HG03354 (cell line): ENCODE measurements at regions not wholly inside any gene's neighbourhood (a gene's known extent, or its start where the extent isn't known, plus 50 kb on each side); places are given as distances from the start of the nearest gene placed in this dataset.
A peak's percentile ranks its signal among the peaks of the same experiment; 100 is the strongest.

ENCODE experiments used
- ATAC-seq: cut with Tn5 transposase; IDR thresholded peaks from one replicate; pipeline ENCODE4 v1.9.1; 2021; ENCODE audit warnings: mild to moderate bottlenecking; ENCODE audit not compliant: unreplicated experiment, poor library complexity, severe bottlenecking

DNA sequence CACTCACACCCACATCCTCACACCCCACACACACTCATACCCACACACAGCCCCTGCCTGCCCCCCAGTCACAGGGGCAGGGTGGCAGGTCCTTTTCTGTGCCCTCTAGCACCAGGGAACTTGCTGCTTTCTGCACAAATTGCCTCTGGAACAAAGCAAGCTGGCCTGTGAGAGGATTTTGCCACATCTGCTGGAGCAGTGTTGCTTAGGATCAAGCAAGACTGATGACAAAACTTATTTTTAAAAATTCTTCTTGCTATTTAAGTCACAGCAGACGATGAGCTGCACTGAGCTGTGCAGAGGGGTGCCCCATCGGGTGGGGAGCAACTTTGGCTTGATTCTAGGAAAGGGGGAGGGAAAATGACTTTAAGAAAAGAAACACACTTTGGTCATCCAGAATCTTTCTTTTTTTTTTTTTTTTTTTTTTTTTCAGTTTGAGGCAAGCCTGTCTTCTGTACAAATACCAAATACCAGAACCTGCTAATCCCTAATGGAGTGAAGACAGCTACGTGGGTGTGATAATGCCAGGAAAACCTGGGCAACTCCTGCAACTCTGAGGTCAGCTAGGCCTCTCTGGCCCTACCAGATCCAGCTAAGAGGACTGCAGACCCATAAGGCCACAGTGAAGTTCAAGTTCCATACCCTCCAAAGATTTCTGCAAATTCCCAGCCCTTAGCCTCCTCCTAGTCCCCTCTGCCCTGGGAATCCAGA is 195.3 kb downstream of the ABHD5 start:
- no peak for ATAC-seq

- peak; percentile 13 for ATAC-seq
Observed at GRCh38 chr3:43892061-43892460, 201.3 kb downstream of the ABHD5 start.

DNA sequence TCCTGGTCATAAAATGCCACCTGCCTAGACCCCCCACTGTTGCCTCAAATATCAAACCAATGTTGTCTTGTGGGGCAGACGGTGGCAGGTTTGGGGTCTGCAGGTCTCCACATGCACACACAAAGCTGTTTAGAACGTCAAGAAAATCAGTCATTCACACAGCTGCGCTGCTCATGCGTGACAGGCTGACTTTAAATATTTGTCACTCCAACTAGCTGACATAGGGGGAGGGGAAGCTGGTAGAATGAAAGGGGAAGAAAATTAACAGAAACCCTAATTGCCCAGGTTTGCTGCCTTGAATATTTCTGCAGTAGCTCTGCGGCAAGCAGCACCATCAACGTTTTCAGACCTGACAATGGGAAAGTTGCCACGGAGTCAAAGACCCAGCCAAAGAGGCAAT is 201.8 kb downstream of the ABHD5 start:
- peak; percentile 78 for ATAC-seq

- ATAC-seq: no peak
Observed at GRCh38 chr3:43893727-43894126, 203.0 kb downstream of the ABHD5 start.

- ATAC-seq: peak; percentile 38
Observed at GRCh38 chr3:43894176-43895049, 203.7 kb downstream of the ABHD5 start.

DNA sequence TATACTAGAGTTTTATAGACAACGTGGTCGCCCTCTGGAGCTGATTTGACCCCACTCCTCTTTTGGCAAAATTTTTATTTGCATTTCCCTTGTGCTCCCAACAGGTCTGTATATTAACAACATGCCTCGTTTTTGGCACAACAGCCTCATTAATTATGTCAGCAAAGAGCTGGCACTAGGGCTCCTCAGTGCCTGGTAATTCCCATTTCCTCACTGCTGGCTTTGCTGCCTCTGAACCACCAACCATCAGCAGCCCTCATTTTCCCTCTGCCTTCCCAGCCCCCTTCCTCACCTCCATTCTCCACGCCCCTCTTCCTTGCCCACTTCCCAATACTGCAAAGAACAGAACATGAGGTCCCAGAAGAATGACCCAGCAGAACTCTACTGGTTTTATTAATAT is 204.8 kb downstream of the ABHD5 start:
- no peak for ATAC-seq

DNA sequence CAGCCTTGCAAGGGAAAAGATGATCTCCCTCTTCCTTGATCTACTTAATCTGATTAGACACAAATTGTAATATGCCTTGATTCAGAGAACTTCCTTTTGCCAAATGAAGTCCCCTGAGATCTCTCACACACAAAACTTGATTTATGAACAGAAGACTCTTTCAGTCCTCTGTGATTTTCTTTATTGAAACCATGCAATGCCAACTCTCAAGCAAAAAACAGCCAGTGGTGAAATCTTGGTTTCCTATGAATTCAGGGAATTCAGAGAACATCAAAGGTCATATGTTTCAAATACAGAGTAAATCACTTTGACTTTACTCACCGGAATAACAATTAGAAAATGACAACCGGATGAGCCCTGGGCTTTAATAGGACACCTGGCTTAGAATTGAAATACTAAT is 211.7 kb downstream of the ABHD5 start:
- no peak for ATAC-seq

DNA sequence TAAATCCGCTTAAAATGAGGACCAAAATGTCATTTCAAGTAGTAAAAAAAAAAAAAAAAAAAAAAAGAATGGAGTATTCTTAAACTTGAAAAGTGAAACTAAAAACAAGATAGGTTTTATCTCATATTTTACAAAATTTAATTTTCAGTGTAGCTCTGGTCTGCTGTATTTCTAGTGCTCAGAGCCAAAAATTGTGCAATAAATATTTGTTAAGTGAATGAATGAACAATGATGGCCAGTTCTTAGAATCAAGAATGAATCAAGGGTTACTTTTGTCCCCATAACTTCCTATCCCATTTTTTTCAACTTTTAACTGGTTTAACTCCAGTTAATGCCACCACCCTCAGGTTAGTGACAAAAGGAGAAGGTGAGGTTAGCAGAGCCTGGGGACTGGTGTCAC is 214.4 kb downstream of the ABHD5 start:
- ATAC-seq: no peak

DNA sequence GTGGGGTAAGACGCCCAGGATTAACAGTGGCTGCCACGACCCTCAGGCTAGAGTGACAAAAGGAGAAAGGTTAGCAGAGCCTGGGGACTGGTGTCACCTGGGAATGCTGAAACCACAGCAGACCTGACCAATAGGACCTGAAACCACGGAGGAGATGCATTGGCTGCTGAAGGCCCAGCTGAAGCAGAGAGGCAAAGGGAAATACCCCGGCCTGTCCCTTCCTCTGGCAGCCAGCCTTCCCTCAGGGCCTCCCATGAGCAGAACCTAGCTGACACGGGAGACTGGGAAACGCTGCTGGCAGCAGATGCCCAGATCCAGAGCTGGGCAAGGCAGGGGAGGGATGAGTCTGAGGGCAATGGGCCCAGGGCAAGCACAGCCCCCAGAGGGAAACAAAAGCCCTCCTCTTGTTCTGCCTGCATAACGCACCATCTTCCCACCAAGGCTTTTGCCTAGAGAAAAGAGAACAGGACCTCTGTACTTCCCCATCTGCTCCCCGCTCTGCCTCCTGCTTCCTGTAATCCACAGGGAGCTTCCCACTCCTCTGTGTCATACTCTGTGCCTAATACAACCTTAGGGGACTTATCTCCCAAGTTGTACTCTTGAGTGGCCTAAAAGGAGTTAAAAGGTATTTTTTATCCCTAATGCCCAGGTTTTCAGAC is 216.2 kb downstream of the ABHD5 start:
- peak; percentile 32 for ATAC-seq

DNA sequence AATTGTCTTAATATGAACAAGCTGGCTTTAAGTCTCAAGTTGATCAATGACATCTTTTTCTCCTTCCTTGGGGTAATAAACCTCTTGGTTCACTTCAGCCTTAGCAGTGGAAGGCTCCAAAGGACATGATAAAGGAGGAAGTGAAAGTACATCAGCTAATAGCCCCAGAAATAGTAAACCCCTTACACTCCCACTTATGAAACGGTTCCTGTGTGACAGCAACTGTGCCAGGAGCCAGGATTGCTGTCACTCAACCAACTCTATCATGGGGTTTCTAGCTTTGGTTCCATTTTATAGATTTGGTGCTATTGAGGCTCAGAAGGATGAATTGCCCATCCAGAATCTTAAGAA is 216.7 kb downstream of the ABHD5 start:
- peak; percentile 95 for ATAC-seq

DNA sequence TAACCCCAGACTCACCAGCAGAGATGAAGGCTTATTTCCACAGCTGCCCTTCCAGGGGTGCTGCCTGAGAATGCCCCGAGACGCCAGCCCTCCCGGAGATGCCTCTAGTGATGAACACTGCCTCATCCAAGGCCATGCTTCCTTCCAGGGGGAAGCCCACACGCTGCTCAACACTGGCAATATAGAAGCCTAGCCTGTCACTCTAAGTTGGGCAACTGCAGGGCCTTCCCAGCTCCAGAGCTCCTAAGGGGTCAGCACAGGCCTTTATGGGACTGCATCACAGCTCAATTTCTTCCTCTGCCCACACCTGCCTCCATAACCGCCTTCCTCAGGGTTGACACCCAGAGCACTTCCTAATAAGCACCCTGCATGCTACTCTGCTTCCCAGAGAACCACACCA is 217.7 kb downstream of the ABHD5 start:
- ATAC-seq: no peak

DNA sequence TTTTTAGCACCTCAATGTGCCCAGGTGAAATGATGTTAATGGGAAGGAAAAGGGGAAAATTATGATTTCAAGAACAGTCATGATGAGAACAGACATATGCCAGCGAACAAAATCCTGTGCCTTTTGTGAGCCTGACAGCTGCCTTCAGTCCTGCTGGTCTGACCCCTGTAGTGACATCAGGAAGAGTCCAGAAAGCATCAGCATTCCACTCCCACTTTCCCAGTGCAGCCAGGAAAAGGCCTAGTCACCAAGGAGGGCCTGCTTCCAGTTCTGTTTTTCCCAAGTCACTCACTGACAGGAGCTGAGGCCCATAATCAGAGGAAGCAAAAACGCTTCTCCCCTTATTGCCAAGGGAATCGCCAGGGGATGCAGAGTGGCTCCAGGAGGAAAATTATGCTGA is 218.4 kb downstream of the ABHD5 start:
- ATAC-seq: no peak

DNA sequence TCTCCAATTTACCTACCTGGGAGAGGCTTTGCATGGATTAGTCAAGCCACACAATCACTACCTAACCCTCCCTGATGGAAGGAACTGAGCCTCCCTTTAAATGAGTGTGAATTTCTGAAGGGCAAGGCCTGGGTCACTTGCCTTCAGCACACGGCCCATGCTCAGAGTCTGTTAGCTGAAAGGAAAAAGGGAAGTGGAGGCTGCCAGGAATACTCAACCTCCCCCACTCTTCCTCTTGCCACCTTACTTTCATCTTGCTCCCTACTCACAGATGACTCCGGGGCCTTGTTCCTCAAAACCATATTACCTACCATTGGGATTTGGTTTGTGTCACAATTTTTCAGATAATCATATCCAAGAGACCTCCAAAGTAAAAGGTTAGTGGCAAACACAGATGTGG is 220.0 kb downstream of the ABHD5 start:
- ATAC-seq: no peak

DNA sequence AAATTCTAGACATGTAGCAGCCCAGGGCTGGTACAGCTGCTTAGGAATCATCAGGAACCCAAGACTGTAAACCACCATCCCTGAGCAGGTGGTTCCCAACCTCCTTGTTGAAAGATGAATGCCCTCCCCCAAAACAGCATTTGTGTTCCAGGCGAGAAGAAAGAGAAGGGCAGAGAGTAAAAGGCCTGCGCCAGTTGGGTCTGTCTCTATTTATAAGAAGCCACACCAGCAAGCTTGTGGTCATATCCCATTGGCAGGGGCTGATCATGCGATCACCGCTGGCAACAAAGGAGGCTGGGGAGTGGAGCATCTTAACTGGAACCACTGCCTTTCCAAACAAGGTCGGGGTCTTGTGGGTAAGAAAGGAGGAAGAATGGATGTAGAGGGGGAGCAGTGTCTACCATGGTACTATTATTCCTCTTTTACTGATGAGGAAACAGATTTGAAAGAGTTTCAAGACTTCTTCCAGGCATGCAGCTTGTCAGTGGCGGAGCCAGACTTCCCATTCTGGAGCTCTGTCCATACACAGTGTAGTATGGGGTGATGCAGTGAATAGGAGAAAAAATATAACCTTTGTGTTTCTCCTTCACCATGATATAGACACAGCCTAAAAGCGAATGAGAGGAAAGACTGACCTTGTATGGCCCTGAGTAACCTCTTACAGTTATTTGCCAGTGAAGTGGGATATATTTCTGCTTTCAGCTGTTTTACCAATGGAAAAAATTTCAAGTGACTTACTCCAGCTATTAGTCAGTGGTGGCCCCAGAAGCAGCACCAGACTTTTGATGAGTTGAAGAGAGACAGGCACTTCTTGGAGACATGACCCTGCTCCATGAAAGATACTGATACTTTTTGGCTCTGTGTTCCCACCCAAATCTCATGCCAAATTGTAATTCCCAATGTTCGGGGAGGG is 222.6 kb downstream of the ABHD5 start:
- ATAC-seq: no peak

GRCh38 chr3:43914269-43914668 is 223.5 kb downstream of the ABHD5 start:
- ATAC-seq: no peak

- no peak for ATAC-seq
Observed at GRCh38 chr3:43915546-43915945, 224.8 kb downstream of the ABHD5 start.

DNA sequence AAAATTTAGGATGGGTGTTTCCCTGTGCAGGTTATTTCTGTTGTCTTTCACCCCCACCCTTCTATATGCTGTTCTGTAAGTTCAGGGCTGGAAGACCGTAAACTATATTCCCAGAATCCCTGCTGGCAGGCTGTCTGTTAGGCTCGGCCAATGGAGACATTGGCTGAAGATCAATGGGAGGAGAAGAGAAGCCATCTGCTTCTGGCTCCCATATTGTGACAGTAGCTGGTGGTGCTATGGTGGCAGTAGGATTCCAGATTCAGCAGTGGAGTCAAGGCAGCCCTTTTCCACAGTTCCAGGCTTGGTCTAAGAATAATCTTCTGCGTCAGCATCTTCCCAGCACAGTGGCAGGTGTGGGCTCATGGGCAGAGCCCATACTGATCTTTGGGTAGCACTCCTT is 226.6 kb downstream of the ABHD5 start:
- ATAC-seq: no peak

- no peak for ATAC-seq
Observed at GRCh38 chr3:43919029-43919428, 228.3 kb downstream of the ABHD5 start.

DNA sequence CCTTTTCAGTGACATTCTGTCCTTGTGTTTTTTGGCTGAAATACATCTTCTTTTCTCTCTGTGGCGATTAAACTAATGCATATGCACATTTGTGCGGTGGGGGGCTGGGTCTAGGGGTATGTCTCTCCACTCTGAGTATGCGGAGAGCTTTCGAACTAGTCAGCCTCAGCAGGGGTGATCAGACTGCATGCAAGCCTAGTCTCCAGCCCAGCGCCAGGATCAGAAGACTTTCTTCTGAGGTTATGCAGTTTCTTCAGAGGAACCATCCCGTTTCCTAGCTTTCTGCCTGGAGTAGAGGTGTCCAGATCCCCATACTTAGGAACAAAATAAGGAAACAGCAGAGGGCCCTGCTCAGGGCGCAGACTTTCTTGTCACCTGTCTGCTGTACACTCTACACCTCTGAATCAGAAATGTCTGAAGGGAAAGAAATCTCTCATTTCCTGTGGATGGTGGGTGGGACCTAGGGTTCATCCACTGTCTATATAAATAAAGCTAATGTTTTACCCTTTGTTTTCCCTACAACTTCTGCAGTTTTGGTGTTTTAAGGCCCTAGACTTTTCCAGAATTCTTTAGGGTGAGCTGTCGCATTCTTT is 230.4 kb downstream of the ABHD5 start:
- ATAC-seq: no peak
